GM18909 (cell line): ENCODE measurements at regions not wholly inside any gene's neighbourhood (a gene's known extent, or its start where the extent isn't known, plus 50 kb on each side); places are given as distances from the start of the nearest gene placed in this dataset.

ENCODE experiments used
- ATAC-seq: cut with Tn5 transposase; IDR thresholded peaks from one replicate; pipeline ENCODE4 v1.9.1; 2021; ENCODE audit warnings: mild to moderate bottlenecking; ENCODE audit not compliant: unreplicated experiment, poor library complexity

GRCh38 chr1:187078916-187079315 lies 250.2 kb downstream of the PLA2G4A start:
- ATAC-seq, result no peak

- no peak for ATAC-seq
These were observed 250.6 kb downstream of the PLA2G4A start for GRCh38 chr1:187079330-187079729.

GRCh38 chr1:187091666-187092065 lies 262.9 kb downstream of the PLA2G4A start:
- ATAC-seq, result no peak

- ATAC-seq, result no peak
These were observed 263.4 kb downstream of the PLA2G4A start for GRCh38 chr1:187092104-187092503.

GRCh38 chr1:187096689-187097088 lies 267.9 kb downstream of the PLA2G4A start:
- ATAC-seq, result no peak

- no peak for ATAC-seq
These were observed 281.6 kb downstream of the PLA2G4A start for GRCh38 chr1:187110351-187110750.

- ATAC-seq, result no peak
These were observed 286.0 kb downstream of the PLA2G4A start for GRCh38 chr1:187114792-187115191.

GRCh38 chr1:187121661-187122060 lies 292.9 kb downstream of the PLA2G4A start:
- no peak for ATAC-seq

- ATAC-seq, result no peak
These were observed 293.8 kb downstream of the PLA2G4A start for GRCh38 chr1:187122566-187122965.

- no peak for ATAC-seq
These were observed 300.4 kb downstream of the PLA2G4A start for GRCh38 chr1:187129132-187129531.

GRCh38 chr1:187143783-187144182 lies 315.0 kb downstream of the PLA2G4A start:
- ATAC-seq, result no peak

- no peak for ATAC-seq
These were observed 317.6 kb downstream of the PLA2G4A start for GRCh38 chr1:187146388-187146787.

- ATAC-seq, result no peak
These were observed 322.8 kb downstream of the PLA2G4A start for GRCh38 chr1:187151555-187151954.

- no peak for ATAC-seq
These were observed 324.3 kb downstream of the PLA2G4A start for GRCh38 chr1:187153047-187153446.

GRCh38 chr1:187157115-187157514 lies 328.4 kb downstream of the PLA2G4A start:
- ATAC-seq, result no peak

- no peak for ATAC-seq
These were observed 328.8 kb downstream of the PLA2G4A start for GRCh38 chr1:187157552-187157951.

- ATAC-seq, result no peak
These were observed 338.8 kb downstream of the PLA2G4A start for GRCh38 chr1:187167555-187167954.

GRCh38 chr1:187168297-187168696 lies 339.5 kb downstream of the PLA2G4A start:
- no peak for ATAC-seq

GRCh38 chr1:187185389-187185788 lies 356.6 kb downstream of the PLA2G4A start:
- peak; percentile 42 for ATAC-seq

GRCh38 chr1:187197685-187198084 lies 368.9 kb downstream of the PLA2G4A start:
- ATAC-seq, result no peak

- ATAC-seq, result no peak
These were observed 374.5 kb downstream of the PLA2G4A start for GRCh38 chr1:187203257-187203656.

- ATAC-seq, result no peak
These were observed 383.6 kb downstream of the PLA2G4A start for GRCh38 chr1:187212377-187212776.

GRCh38 chr1:187226396-187226795 lies 397.6 kb downstream of the PLA2G4A start:
- no peak for ATAC-seq
